GM18868 (cell line): ENCODE measurements at regions not wholly inside any gene's neighbourhood (a gene's known extent, or its start where the extent isn't known, plus 50 kb on each side); places are given as distances from the start of the nearest gene placed in this dataset.
A peak's percentile ranks its signal among the peaks of the same experiment; 100 is the strongest.

Experiments
- ATAC-seq: cut with Tn5 transposase; IDR thresholded peaks from one replicate; pipeline ENCODE4 v1.9.1; 2021; ENCODE audit warnings: mild to moderate bottlenecking, moderate library complexity; ENCODE audit not compliant: unreplicated experiment

GRCh38 chr4:46684041-46684440 is 225.0 kb downstream of the COX7B2 start:
- ATAC-seq = no peak

GRCh38 chr4:46676364-46676763 is 232.7 kb downstream of the COX7B2 start:
- ATAC-seq = no peak

- ATAC-seq = no peak
These were observed 234.7 kb downstream of the COX7B2 start for GRCh38 chr4:46674326-46674725.

GRCh38 chr4:46667790-46668189 is 241.3 kb downstream of the COX7B2 start:
- no peak for ATAC-seq

- no peak for ATAC-seq
These were observed 253.0 kb downstream of the COX7B2 start for GRCh38 chr4:46656071-46656470.

- no peak for ATAC-seq
These were observed 255.2 kb downstream of the COX7B2 start for GRCh38 chr4:46653842-46654241.

- no peak for ATAC-seq
These were observed 259.5 kb upstream of the GABRA2 start for GRCh38 chr4:46649390-46649789.

GRCh38 chr4:46648088-46648744 is 258.3 kb upstream of the GABRA2 start:
- ATAC-seq = peak; percentile 99

GRCh38 chr4:46645126-46645525 is 255.2 kb upstream of the GABRA2 start:
- ATAC-seq = no peak
